ENCODE measurements at regions not wholly inside any gene's neighbourhood (a gene's known extent, or its start where the extent isn't known, plus 50 kb on each side); places are given as distances from the start of the nearest gene placed in this dataset.

DNA sequence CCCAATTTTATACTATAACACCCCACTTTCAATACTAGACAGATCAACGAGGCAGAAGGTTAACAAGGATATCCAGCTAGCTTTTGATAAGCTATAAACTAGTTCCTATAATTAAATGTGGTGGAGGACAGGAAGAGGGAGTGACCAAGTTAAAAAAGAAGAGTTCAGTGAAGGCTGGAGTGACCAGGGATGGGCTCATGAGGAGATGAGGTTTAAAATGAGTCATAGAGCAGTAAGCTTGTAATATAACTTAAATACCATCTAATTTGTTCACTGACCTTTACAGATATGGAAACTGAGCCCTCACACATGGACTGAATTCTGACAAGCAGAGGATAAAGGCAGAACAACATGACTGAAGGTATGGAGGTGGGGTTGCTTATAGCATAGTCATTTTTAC, 284.5 kb downstream of the SPATA31D1 start:
- H2AFZ ChIP-seq (ENCODE audit: low read length), result no peak overlapping the region
- no peaks in the 10 kb centered on the region for H3K27me3 ChIP-seq (ENCODE audit: control insufficient read depth, insufficient read depth, low read length)
- H3K4me2 ChIP-seq (ENCODE audit: extremely low read depth, insufficient read depth, low read length), result no peak overlapping the region

DNA sequence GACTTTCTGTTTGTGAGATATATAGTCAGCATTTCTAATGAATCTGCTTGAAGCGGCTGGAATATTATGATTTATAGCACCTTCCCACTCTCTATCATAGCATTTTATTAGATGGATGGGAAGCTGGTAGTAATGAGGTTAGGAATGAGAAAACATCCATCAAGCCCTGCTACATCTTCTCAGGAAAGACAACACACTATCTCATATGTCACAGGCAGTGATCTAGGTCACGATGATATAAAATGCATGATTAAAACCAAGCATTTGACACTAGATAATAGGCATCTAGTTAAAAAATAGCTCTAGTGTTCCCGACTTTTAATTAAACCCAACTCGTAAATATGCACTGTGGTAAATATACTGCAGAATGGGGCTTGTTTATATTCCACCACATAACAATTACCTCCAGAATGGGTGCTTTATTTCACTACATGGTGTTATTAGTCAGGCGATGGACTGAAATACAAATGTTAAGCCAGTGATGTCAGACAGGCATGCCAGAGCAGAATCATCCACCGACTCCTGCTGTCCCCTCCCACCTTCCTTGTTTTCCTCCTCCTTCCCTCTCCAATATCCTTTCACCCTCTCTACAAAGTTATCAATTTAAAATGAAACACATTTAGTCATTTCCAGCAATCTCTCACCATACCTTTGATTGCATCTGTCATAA, 286.8 kb downstream of the SPATA31D1 start:
- Histone ChIP-seq H3K9me3 (ENCODE audit: control insufficient read depth, insufficient read depth, low read depth, low read length) (no peaks in the 10 kb centered on the region), H3K4me1 (ENCODE audit: control insufficient read depth, extremely low read depth, insufficient read depth, low read length) (no peaks in the 10 kb centered on the region), H2AFZ (ENCODE audit: low read length) (no peak overlapping the region), H3K27me3 (ENCODE audit: control insufficient read depth, insufficient read depth, low read length) (no peaks in the 10 kb centered on the region), H3K27ac (ENCODE audit: insufficient read depth, low read length) (no peak overlapping the region), H3K36me3 (ENCODE audit: control insufficient read depth, insufficient read depth, low read length) (no peaks in the 10 kb centered on the region), H3K79me2 (ENCODE audit: control insufficient read depth, insufficient read depth, low read length) (no peaks in the 10 kb centered on the region), H4K20me1 (ENCODE audit: control insufficient read depth, extremely low read depth, insufficient read depth, low read length) (no peaks in the 10 kb centered on the region), H3K4me3 (replicated peaks in 1 of 4; ENCODE audit: control extremely low read depth in 1 of 4, insufficient read depth in 1 of 4, low read depth in 3 of 4, low read length in 4 of 4) (no peak overlapping the region), H3K9ac (ENCODE audit: insufficient read depth, low read length) (no peak overlapping the region), H3K4me2 (ENCODE audit: extremely low read depth, insufficient read depth, low read length) (no peak overlapping the region)
- DNase-seq (ENCODE audit: low read depth in 2 of 2), result peak in 1 of 2 donors; percentile 34
- no peak for TF ChIP-seq EZH2 (IDR thresholded peaks at IDR 0.05; ENCODE audit: low read length, missing control alignments)
- TF ChIP-seq, protein P1, sequence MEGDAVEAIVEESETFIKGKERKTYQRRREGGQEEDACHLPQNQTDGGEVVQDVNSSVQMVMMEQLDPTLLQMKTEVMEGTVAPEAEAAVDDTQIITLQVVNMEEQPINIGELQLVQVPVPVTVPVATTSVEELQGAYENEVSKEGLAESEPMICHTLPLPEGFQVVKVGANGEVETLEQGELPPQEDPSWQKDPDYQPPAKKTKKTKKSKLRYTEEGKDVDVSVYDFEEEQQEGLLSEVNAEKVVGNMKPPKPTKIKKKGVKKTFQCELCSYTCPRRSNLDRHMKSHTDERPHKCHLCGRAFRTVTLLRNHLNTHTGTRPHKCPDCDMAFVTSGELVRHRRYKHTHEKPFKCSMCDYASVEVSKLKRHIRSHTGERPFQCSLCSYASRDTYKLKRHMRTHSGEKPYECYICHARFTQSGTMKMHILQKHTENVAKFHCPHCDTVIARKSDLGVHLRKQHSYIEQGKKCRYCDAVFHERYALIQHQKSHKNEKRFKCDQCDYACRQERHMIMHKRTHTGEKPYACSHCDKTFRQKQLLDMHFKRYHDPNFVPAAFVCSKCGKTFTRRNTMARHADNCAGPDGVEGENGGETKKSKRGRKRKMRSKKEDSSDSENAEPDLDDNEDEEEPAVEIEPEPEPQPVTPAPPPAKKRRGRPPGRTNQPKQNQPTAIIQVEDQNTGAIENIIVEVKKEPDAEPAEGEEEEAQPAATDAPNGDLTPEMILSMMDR (conservative IDR thresholded peaks at IDR 0.05 in 1 of 2, IDR thresholded peaks at IDR 0.05 in 1 of 2; ENCODE audit: low read depth in 1 of 2, low read length in 2 of 2), result no peak

More for the DNA sequence above, 284.5 kb downstream of the SPATA31D1 start:
- Histone ChIP-seq H3K9me3 (ENCODE audit: control insufficient read depth, insufficient read depth, low read depth, low read length) (no peaks in the 10 kb centered on the region), H3K4me1 (ENCODE audit: control insufficient read depth, extremely low read depth, insufficient read depth, low read length) (no peaks in the 10 kb centered on the region), H3K27ac (ENCODE audit: insufficient read depth, low read length) (no peak overlapping the region), H3K36me3 (ENCODE audit: control insufficient read depth, insufficient read depth, low read length) (no peaks in the 10 kb centered on the region), H3K79me2 (ENCODE audit: control insufficient read depth, insufficient read depth, low read length) (no peaks in the 10 kb centered on the region), H4K20me1 (ENCODE audit: control insufficient read depth, extremely low read depth, insufficient read depth, low read length) (no peaks in the 10 kb centered on the region), H3K4me3 (replicated peaks in 1 of 4; ENCODE audit: control extremely low read depth in 1 of 4, insufficient read depth in 1 of 4, low read depth in 3 of 4, low read length in 4 of 4) (no peak overlapping the region), H3K9ac (ENCODE audit: insufficient read depth, low read length) (no peak overlapping the region)
- peak; percentile 13 to 71 for DNase-seq (ENCODE audit: low read depth in 2 of 2)
- no peak for TF ChIP-seq EZH2 (IDR thresholded peaks at IDR 0.05; ENCODE audit: low read length, missing control alignments)
- TF ChIP-seq, protein P1 (conservative IDR thresholded peaks at IDR 0.05 in 1 of 2, IDR thresholded peaks at IDR 0.05 in 1 of 2; ENCODE audit: low read depth in 1 of 2, low read length in 2 of 2), result no peak

DNA sequence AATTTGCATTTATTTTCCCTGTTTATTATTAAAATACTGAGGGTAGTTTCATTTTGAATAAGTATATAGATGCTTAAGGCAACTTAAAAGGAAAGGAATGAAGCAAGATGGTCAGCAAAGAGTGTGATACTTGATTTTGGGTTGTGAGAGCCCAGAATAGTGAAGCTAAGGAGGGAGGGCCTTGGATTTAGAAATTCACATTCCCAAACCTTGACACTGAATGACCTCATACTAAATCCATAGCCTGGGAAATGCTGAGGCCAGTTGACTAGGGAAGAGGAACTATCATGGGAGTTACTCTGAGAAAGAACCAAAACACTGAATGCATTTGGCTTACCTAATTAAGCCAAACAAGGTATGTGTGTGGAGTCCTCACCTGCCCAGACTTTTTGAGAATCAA, 292.5 kb downstream of the SPATA31D1 start:
- no peak overlapping the region for H3K27ac ChIP-seq (ENCODE audit: insufficient read depth, low read length)
- H2AFZ ChIP-seq (ENCODE audit: low read length), result no peak overlapping the region
- H3K9me3 ChIP-seq (ENCODE audit: control insufficient read depth, insufficient read depth, low read depth, low read length), result no peaks in the 10 kb centered on the region
- no peak overlapping the region for H3K4me3 ChIP-seq (replicated peaks in 1 of 4; ENCODE audit: control extremely low read depth in 1 of 4, insufficient read depth in 1 of 4, low read depth in 3 of 4, low read length in 4 of 4)
- no peak for TF ChIP-seq EZH2 (IDR thresholded peaks at IDR 0.05; ENCODE audit: low read length, missing control alignments)
- TF ChIP-seq, protein P1 (conservative IDR thresholded peaks at IDR 0.05 in 1 of 2, IDR thresholded peaks at IDR 0.05 in 1 of 2; ENCODE audit: low read depth in 1 of 2, low read length in 2 of 2), result no peak
- no peaks in the 10 kb centered on the region for H3K36me3 ChIP-seq (ENCODE audit: control insufficient read depth, insufficient read depth, low read length)
- no peaks in the 10 kb centered on the region for H3K4me1 ChIP-seq (ENCODE audit: control insufficient read depth, extremely low read depth, insufficient read depth, low read length)
- H3K4me2 ChIP-seq (ENCODE audit: extremely low read depth, insufficient read depth, low read length), result no peak overlapping the region
- no peak overlapping the region for H3K9ac ChIP-seq (ENCODE audit: insufficient read depth, low read length)
- no peaks in the 10 kb centered on the region for H3K27me3 ChIP-seq (ENCODE audit: control insufficient read depth, insufficient read depth, low read length)
- no peaks in the 10 kb centered on the region for H4K20me1 ChIP-seq (ENCODE audit: control insufficient read depth, extremely low read depth, insufficient read depth, low read length)
- no peaks in the 10 kb centered on the region for H3K79me2 ChIP-seq (ENCODE audit: control insufficient read depth, insufficient read depth, low read length)
- no peak for DNase-seq (ENCODE audit: low read depth in 2 of 2)
